ENCODE measurements at regions not wholly inside any gene's neighbourhood (a gene's known extent, or its start where the extent isn't known, plus 50 kb on each side); places are given as distances from the start of the nearest gene placed in this dataset.

- H3K4me2 ChIP-seq (ENCODE audit: low read length), result no peak overlapping the region
- H3K27me3 ChIP-seq (ENCODE audit: low read depth, low read length), result no peaks in the 10 kb centered on the region
Observed at GRCh38 chr10:121667948-121668313, 69.7 kb upstream of the FGFR2 start.

GRCh38 chr10:121665809-121666208, 67.6 kb upstream of the FGFR2 start:
- Histone ChIP-seq H3K27ac (ENCODE audit: low read length) (no peak overlapping the region), H3K9ac (ENCODE audit: low read length) (no peak overlapping the region), H4K20me1 (ENCODE audit: insufficient read depth, low read length) (no peaks in the 10 kb centered on the region), H3K4me3 (ENCODE audit: low read length) (no peak overlapping the region), H3K36me3 (replicated peaks; ENCODE audit: low read depth, low read length) (no peaks in the 10 kb centered on the region), H2AFZ (ENCODE audit: low read depth, low read length) (no peak overlapping the region), H3K4me1 (ENCODE audit: low read length) (no peaks in the 10 kb centered on the region), H3K27me3 (ENCODE audit: low read depth, low read length) (no peaks in the 10 kb centered on the region), H3K4me2 (ENCODE audit: low read length) (no peak overlapping the region), H3K9me3 (ENCODE audit: insufficient read depth, low read length) (no peaks in the 10 kb centered on the region), H3K79me2 (ENCODE audit: low read length) (no peaks in the 10 kb centered on the region)
- no peak for TF ChIP-seq CTCF (IDR thresholded peaks at IDR 0.05; ENCODE audit: low read depth, low read length)
- no peak for TF ChIP-seq EZH2phosphoT487 (IDR thresholded peaks at IDR 0.05; ENCODE audit: low read depth)

More at GRCh38 chr10:121667948-121668313, 69.7 kb upstream of the FGFR2 start:
- Histone ChIP-seq H3K36me3 (replicated peaks; ENCODE audit: low read depth, low read length) (no peaks in the 10 kb centered on the region), H3K4me3 (ENCODE audit: low read length) (no peak overlapping the region), H2AFZ (ENCODE audit: low read depth, low read length) (no peak overlapping the region), H3K27ac (ENCODE audit: low read length) (no peak overlapping the region), H3K4me1 (ENCODE audit: low read length) (no peaks in the 10 kb centered on the region), H4K20me1 (ENCODE audit: insufficient read depth, low read length) (no peaks in the 10 kb centered on the region), H3K79me2 (ENCODE audit: low read length) (no peaks in the 10 kb centered on the region), H3K9ac (ENCODE audit: low read length) (no peak overlapping the region), H3K9me3 (ENCODE audit: insufficient read depth, low read length) (no peaks in the 10 kb centered on the region)
- no peak for TF ChIP-seq EZH2phosphoT487 (IDR thresholded peaks at IDR 0.05; ENCODE audit: low read depth)
- no peak for TF ChIP-seq CTCF (IDR thresholded peaks at IDR 0.05; ENCODE audit: low read depth, low read length)

- TF ChIP-seq CTCF (IDR thresholded peaks at IDR 0.05; ENCODE audit: low read depth, low read length) (no peak), EZH2phosphoT487 (IDR thresholded peaks at IDR 0.05; ENCODE audit: low read depth) (no peak)
- no peak overlapping the region for H3K4me3 ChIP-seq (ENCODE audit: low read length)
- H3K9ac ChIP-seq (ENCODE audit: low read length), result no peak overlapping the region
- H3K9me3 ChIP-seq (ENCODE audit: insufficient read depth, low read length), result no peaks in the 10 kb centered on the region
- H4K20me1 ChIP-seq (ENCODE audit: insufficient read depth, low read length), result no peaks in the 10 kb centered on the region
- H3K27ac ChIP-seq (ENCODE audit: low read length), result no peak overlapping the region
- no peaks in the 10 kb centered on the region for H3K27me3 ChIP-seq (ENCODE audit: low read depth, low read length)
- H2AFZ ChIP-seq (ENCODE audit: low read depth, low read length), result no peak overlapping the region
- H3K4me2 ChIP-seq (ENCODE audit: low read length), result no peak overlapping the region
- H3K79me2 ChIP-seq (ENCODE audit: low read length), result no peaks in the 10 kb centered on the region
- H3K4me1 ChIP-seq (ENCODE audit: low read length), result no peaks in the 10 kb centered on the region
- no peaks in the 10 kb centered on the region for H3K36me3 ChIP-seq (replicated peaks; ENCODE audit: low read depth, low read length)
Observed at GRCh38 chr10:121664671-121665070, 66.4 kb upstream of the FGFR2 start.

- no peaks in the 10 kb centered on the region for H4K20me1 ChIP-seq (ENCODE audit: insufficient read depth, low read length)
- no peak overlapping the region for H2AFZ ChIP-seq (ENCODE audit: low read depth, low read length)
- no peaks in the 10 kb centered on the region for H3K4me1 ChIP-seq (ENCODE audit: low read length)
- no peak overlapping the region for H3K9ac ChIP-seq (ENCODE audit: low read length)
- H3K79me2 ChIP-seq (ENCODE audit: low read length), result no peaks in the 10 kb centered on the region
- TF ChIP-seq EZH2phosphoT487 (IDR thresholded peaks at IDR 0.05; ENCODE audit: low read depth), result no peak
- peak; percentile 36 for TF ChIP-seq CTCF (IDR thresholded peaks at IDR 0.05; ENCODE audit: low read depth, low read length)
- H3K4me3 ChIP-seq (ENCODE audit: low read length), result no peak overlapping the region
- no peak overlapping the region for H3K27ac ChIP-seq (ENCODE audit: low read length)
- H3K9me3 ChIP-seq (ENCODE audit: insufficient read depth, low read length), result no peaks in the 10 kb centered on the region
- no peaks in the 10 kb centered on the region for H3K36me3 ChIP-seq (replicated peaks; ENCODE audit: low read depth, low read length)
- H3K4me2 ChIP-seq (ENCODE audit: low read length), result no peak overlapping the region
- no peaks in the 10 kb centered on the region for H3K27me3 ChIP-seq (ENCODE audit: low read depth, low read length)
Observed at GRCh38 chr10:121662945-121663917, 65.0 kb upstream of the FGFR2 start.

Data from OCI-LY3 (cell line).